ENCODE measurements at regions not wholly inside any gene's neighbourhood (a gene's known extent, or its start where the extent isn't known, plus 50 kb on each side); places are given as distances from the start of the nearest gene placed in this dataset.

GRCh38 chr2:222080141-222080540 is 218.7 kb downstream of the PAX3 start (continued):
- no peak for TF ChIP-seq EP300 (IDR thresholded peaks at IDR 0.05; ENCODE audit: low read length)
- no peak for TF ChIP-seq ZKSCAN3 (CRISPR knock-in tag; IDR thresholded peaks at IDR 0.05)
- no peak for TF ChIP-seq GATAD2B (IDR thresholded peaks at IDR 0.05; ENCODE audit: borderline replicate concordance)

GRCh38 chr2:222076973-222077690 is 221.7 kb downstream of the PAX3 start:
- Histone ChIP-seq H3K4me1 (replicated peaks in 1 of 2; ENCODE audit: control insufficient read depth in 2 of 2, insufficient read depth in 2 of 2, low read length in 2 of 2) (no peaks in the 10 kb centered on the region), H3K36me3 (ENCODE audit: control insufficient read depth, insufficient read depth, low read length) (no peaks in the 10 kb centered on the region), H3K4me2 (ENCODE audit: insufficient read depth, low read length) (no peak overlapping the region), H3K9me3 (replicated peaks; ENCODE audit: control insufficient read depth, insufficient read depth, low read depth, low read length) (no peaks in the 10 kb centered on the region), H3K27ac (ENCODE audit: extremely low read depth, low read depth, low read length) (no peak overlapping the region), H3K27me3 (ENCODE audit: control insufficient read depth in 2 of 2, insufficient read depth in 2 of 2, low read length in 2 of 2) (no peaks in the 10 kb centered on the region), H3K9me1 (ENCODE audit: control insufficient read depth, insufficient read depth, low read length) (no peaks in the 10 kb centered on the region), H4K20me1 (replicated peaks; ENCODE audit: control insufficient read depth, insufficient read depth, low read length) (no peaks in the 10 kb centered on the region), H3K79me2 (ENCODE audit: control insufficient read depth, insufficient read depth, low read length) (no peaks in the 10 kb centered on the region), H2AFZ (ENCODE audit: low read depth, low read length) (no peak overlapping the region), H3K9ac (ENCODE audit: insufficient read depth in 1 of 2, low read depth in 2 of 2, low read length in 2 of 2) (no peak overlapping the region), H3K4me3 (no peak overlapping the region)
- FAIRE-seq (no peak), DNase-seq (ENCODE audit: extremely low read depth in 1 of 4, low spot score in 3 of 4) (no peak), ATAC-seq (no peak)
- no TSS peak for BruUV-seq (replicated peaks)
- in situ Hi-C loops (cut with MboI), result no loop called here
- intact Hi-C loops (cut with micrococcal nuclease), result no loop called here
- ChIA-PET CTCF (ENCODE audit: low intra/inter-chr PET ratio) (no interaction called here), POLR2A (no interaction called here)
- 1% methylated on average over 7 of the region's 7 CpGs for WGBS (ENCODE audit: insufficient coverage, low coverage, missing lambda C conversion rate)
- TF ChIP-seq CBX3 (IDR thresholded peaks at IDR 0.05; ENCODE audit: borderline replicate concordance in 1 of 2, low read length in 2 of 2) (no peak), TAF15 (IDR thresholded peaks at IDR 0.05; ENCODE audit: low read depth, low read length) (no peak), MEF2D (tag; conservative IDR thresholded peaks at IDR 0.05; ENCODE audit: low read depth) (no peak), ZZZ3 (IDR thresholded peaks at IDR 0.05) (no peak), KAT7 (CRISPR knock-in tag; IDR thresholded peaks at IDR 0.05; ENCODE audit: borderline replicate concordance) (no peak), ZFP30 (CRISPR knock-in tag; IDR thresholded peaks at IDR 0.05; ENCODE audit: borderline replicate concordance) (no peak)
- TF ChIP-seq, protein P1, sequence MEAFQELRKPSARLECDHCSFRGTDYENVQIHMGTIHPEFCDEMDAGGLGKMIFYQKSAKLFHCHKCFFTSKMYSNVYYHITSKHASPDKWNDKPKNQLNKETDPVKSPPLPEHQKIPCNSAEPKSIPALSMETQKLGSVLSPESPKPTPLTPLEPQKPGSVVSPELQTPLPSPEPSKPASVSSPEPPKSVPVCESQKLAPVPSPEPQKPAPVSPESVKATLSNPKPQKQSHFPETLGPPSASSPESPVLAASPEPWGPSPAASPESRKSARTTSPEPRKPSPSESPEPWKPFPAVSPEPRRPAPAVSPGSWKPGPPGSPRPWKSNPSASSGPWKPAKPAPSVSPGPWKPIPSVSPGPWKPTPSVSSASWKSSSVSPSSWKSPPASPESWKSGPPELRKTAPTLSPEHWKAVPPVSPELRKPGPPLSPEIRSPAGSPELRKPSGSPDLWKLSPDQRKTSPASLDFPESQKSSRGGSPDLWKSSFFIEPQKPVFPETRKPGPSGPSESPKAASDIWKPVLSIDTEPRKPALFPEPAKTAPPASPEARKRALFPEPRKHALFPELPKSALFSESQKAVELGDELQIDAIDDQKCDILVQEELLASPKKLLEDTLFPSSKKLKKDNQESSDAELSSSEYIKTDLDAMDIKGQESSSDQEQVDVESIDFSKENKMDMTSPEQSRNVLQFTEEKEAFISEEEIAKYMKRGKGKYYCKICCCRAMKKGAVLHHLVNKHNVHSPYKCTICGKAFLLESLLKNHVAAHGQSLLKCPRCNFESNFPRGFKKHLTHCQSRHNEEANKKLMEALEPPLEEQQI (IDR thresholded peaks at IDR 0.05), result no peak
- TF ChIP-seq, protein P2, sequence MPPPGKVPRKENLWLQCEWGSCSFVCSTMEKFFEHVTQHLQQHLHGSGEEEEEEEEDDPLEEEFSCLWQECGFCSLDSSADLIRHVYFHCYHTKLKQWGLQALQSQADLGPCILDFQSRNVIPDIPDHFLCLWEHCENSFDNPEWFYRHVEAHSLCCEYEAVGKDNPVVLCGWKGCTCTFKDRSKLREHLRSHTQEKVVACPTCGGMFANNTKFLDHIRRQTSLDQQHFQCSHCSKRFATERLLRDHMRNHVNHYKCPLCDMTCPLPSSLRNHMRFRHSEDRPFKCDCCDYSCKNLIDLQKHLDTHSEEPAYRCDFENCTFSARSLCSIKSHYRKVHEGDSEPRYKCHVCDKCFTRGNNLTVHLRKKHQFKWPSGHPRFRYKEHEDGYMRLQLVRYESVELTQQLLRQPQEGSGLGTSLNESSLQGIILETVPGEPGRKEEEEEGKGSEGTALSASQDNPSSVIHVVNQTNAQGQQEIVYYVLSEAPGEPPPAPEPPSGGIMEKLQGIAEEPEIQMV (tag; conservative IDR thresholded peaks at IDR 0.05; ENCODE audit: low read depth), result no peak
- TF ChIP-seq, protein P3, sequence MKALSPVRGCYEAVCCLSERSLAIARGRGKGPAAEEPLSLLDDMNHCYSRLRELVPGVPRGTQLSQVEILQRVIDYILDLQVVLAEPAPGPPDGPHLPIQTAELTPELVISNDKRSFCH (CRISPR knock-in tag; IDR thresholded peaks at IDR 0.05), result no peak
- TF ChIP-seq, protein P3 (tag; IDR thresholded peaks at IDR 0.05), result no peak

Data from K562 (cell line).